ENCODE measurements at regions not wholly inside any gene's neighbourhood (a gene's known extent, or its start where the extent isn't known, plus 50 kb on each side); places are given as distances from the start of the nearest gene placed in this dataset.

DNA sequence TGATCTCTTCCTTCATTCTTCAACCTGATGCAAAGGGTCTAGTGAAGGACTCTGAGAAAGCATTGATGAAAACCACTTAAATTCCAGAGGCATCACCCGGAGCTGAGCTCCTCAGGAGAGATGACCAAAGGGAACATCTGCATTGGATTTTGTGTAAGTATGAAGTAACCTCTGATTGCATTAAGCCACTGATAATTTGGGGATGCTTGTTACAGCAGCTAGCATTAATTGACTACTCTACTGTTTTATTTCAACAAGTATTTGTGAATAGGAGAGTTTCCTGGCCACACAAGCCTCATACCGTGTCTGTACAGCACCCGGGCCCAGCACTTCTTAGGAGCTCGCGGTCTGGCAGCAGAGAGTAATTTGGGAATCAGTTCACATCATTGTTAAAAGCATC is 250.7 kb upstream of the POU3F1 start:
- H3K27ac ChIP-seq, result no peak overlapping the region
- H3K4me3 ChIP-seq, result no peak overlapping the region

DNA sequence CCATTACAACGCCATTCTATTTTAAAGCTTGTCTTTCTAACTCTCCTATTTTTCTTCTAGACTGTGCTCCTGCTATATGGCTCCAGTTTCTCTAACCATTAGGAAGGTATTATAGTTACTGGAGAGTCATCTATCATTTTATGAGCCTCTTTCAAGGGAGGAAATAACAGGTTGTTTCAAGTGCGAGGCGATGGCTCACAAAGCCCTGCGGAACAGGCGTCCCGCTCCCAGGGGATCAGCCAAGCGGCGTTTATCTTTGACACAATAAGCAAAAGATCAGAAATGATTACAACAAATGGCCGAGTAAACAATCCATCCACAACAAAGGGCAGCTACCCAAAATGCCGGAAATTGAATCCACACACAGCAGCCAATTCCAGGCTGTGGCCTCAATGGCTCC is 249.5 kb upstream of the POU3F1 start:
- Histone ChIP-seq H3K4me3 (no peak overlapping the region), H3K27ac (no peak overlapping the region)

DNA sequence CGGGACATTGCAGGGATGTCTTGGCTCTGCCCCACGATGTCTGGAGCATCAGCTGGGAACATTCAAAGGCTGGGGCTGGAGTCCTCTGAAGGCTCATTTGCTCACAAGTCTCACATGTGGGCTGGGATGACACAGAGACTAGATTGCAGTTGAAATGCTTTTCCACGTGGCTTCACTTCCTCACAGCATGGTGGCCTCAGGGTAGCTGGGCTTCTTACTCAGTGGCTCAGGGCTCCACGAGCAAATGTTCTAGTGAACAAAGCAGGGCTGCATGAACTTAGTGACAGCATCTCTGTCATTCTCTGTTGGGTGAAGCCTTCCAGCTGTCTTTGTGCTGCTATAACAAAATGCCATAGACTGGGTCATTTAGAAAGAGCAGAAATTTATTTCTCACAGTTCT is 247.0 kb upstream of the POU3F1 start:
- Histone ChIP-seq H3K27ac (no peak overlapping the region), H3K4me3 (no peak overlapping the region)

DNA sequence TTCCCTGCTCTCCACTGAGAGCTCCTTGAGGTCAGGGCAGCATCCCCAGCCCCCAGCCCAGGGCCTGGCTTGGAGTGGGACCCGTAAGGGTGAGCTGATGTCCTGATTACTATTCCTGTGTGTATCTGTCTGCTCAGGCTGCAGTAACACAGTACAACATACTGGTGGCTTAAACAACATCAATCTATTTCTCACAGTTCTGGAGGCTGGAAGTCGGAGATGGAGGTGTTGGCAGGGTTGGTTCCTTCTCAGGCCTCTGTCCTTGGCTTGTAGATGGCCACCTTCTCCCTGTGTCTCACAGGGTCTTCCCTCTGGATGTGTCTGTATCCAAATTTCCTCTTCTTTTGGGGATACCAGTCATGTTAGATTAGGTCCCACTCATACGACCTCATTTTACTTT is 246.4 kb upstream of the POU3F1 start:
- Histone ChIP-seq H3K4me3 (no peak overlapping the region), H3K27ac (no peak overlapping the region)

DNA sequence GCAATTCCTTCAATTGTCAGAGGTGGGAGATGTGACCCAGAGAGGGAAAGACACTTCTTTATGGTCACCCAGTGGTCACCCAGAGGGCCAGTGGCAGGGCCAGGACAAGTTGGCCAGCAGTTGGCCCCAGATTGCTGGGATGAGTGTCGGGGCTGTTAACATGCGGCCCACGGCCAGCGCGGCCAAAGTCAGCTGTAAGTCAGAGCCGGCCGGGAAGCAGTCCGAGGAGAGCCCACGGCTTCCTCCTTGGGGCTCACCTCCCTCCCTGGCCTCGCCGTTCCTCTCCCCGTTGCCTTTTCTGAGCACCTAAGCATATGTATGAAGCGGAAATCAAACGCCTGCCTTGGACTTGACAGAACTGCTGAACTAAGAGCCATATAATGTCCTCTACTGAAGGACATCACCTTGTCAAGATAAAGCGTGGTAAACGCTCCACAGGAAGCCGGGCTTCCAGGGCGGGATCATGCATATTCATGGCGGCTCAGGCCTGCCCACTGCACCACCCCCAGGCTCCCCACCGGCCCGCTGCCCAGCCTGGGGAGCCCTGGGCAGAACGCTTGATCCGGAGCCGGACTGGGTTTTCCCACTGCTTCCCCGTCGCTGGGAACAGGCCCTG is 245.4 kb upstream of the POU3F1 start:
- H3K4me3 ChIP-seq, result no peak overlapping the region
- H3K27ac ChIP-seq, result no peak overlapping the region

DNA sequence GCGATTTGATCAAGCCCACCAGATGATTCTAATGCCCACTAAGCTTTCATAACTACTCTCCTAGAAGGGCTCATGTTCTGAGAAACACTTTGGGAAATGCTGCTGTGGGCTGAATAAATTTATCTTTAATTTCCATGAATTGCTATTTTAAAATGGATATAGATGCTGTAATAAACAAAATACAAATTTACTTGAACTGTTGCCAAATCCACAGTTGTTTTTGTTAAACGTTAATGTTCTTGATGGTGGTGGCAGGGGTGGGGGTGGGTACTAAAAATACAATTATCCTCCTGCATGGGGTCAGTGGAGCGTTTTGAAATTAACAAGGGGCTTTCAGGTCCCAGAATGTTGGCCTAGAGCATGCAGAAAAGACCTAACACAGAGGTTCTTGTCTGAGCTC is 244.7 kb upstream of the POU3F1 start:
- Histone ChIP-seq H3K4me3 (no peak overlapping the region), H3K27ac (no peak overlapping the region)

DNA sequence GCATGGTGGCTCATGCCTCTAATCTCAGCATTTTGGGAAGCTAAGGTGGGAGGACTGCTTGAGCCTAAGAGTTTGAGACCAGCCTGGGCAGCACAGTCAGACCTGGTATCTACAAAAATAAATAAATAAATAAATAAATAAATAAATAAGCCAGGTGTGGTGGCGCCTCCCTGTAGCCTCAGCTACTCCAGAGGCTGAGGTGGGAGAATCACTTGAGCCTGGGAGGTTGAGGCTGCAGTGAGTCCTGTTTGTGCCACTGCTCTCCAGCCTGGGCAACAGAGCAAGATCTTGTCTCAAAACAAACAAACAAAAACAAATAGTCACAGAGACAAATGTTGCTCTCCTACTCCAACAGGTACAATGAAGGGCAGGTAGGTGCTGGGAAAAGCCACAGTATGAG is 242.4 kb upstream of the POU3F1 start:
- H3K4me3 ChIP-seq, result no peak overlapping the region
- no peak overlapping the region for H3K27ac ChIP-seq

DNA sequence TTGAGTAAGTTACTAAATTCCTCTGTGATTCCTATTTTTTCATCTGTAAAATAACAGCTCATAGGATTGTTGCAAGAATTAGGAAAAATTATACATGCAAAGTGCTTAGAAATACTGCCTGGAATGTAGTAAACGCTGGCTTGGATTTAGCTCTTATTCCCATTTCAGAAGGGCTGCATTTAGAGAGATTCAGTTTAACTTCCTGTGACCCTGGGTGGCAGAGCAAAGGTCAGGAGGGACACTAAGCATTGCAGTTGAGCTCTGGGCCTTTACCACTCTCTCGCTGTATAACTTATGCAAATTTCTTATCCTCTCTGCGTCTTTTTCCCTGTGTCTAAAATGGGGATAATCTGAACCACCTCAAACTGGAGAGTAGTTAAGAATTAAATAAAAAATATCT is 241.0 kb upstream of the POU3F1 start:
- H3K4me3 ChIP-seq, result no peak overlapping the region
- H3K27ac ChIP-seq, result no peak overlapping the region

DNA sequence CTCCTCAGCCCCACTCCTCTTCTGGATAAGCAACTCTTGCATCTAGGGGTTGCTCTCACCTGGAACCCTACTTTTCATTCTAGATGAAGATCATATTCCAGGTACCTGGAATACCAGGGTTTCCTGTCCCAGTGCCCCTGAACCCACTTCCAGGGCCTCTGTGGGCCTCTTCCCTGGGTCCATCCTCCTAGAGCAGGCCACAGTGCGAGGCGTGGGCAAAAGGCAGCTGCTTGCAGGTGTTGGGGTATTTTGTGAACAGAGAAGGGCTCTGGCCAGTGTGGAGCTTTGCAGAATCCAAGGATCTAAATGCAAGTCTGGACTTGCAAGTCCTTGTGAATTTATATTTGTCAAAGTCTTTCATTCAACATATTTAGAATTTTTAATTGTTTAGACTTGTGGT is 240.4 kb upstream of the POU3F1 start:
- H3K27ac ChIP-seq, result no peak overlapping the region
- H3K4me3 ChIP-seq, result no peak overlapping the region

DNA sequence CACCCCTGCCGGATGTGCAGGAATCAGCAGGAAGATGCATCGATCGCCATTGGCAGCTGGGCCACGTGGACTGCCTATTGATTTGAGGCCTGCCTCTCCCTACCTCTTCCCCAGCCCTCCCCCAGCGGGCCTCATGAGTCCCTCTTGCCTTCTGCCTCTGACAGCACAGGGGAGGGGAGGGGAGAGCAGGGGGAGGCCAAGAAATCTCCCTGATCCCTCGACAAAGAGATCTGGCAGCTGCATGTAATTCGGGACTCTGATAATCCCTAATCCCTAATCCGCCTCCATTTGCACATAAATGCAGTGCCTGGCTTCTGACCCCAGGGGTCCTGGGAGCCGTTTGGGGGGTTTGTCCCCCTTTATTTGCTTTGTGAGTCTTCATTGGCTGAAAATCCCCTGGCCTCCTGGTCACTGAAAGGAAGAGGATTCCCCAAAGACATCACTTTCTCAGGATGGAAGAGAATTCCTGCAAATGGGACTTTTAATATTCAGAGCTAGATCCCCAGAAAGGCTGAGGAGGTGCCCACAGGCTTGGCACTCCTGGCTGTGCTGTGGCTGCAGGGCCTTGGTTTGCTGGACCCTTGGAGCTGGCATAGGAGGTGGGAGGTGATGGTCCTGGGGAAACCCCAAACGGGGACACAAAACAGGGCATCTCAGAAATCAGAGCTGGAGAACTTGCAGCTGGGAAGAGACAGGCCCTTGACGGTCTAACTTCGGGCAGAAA is 239.4 kb upstream of the POU3F1 start:
- Histone ChIP-seq H3K27ac (no peak overlapping the region), H3K4me3 (no peak overlapping the region)

DNA sequence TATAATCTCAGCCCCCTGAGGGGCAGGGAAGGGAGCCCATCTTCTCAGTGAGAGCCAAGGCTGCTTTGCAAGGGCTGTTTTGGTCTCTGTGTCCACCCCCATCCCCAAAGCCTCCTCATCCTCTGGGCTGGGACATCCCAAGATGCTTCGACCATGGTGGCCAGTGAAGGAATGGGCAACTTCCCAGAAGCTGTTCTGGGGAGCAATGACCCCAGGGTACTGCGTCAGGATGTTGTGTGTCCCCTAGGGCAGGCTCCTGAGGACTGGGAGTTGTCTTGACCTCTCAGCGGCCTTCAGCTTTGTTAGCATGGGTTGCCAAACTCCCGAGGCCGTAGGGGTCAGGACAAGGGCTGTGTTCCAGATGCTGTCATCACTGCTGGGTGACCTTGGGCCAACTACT is 238.4 kb upstream of the POU3F1 start:
- no peak overlapping the region for H3K4me3 ChIP-seq
- no peak overlapping the region for H3K27ac ChIP-seq

DNA sequence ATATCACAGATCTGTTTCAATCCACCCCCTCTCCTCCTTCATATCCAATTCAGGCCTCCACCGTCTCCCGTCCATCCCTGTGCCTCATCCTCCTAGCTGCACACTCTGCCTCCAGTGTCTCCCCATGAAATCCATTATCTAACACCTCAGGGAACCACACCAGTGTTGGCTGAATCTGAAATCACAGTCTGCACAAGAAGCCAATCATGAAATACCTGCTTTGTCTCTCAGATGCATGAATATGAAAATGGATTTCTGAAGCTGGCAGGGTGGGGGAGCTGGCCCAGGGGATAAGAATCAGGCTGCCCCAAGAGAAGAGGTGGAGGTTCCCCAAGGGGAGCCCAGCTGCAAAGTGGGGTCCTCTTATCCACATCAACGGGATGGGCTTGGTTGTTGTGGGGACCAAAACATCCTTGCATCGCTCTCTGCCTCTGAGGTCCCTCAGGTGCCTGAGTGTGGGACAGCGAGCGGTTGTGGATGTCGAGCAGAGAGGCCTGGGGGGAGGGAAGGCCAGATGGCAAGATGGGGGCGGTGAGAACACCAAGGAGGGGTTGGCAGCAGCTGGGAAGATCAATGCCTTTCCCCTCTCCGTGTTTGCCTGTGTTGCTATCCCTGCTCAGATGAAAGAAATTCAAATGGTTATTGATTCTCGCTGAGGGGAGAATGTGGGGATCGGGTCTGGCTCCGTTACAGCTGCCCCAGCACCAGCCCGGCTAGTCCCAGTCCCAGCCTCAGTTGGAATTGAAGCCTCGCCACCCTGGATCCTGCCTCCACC is 237.3 kb upstream of the POU3F1 start:
- Histone ChIP-seq H3K4me3 (no peak overlapping the region), H3K27ac (no peak overlapping the region)

DNA sequence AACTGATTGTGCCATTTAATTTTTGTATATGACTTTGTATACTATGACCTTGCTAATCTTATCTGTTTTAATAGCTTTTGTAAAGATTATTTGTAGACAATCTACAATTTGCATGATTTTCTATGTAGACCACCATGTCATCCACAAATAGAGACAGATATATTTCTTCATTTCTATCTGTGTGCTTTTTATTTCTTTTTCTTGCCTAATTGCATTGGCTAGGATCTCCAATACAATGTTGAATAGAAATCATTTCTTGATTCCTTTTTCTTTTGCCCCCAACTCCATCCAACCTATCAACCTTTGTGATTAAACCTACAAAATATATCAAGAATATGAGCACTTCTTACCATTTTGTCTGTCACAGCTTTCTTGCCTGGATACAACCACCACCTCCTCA is 232.6 kb upstream of the POU3F1 start:
- no peak overlapping the region for H3K4me3 ChIP-seq

DNA sequence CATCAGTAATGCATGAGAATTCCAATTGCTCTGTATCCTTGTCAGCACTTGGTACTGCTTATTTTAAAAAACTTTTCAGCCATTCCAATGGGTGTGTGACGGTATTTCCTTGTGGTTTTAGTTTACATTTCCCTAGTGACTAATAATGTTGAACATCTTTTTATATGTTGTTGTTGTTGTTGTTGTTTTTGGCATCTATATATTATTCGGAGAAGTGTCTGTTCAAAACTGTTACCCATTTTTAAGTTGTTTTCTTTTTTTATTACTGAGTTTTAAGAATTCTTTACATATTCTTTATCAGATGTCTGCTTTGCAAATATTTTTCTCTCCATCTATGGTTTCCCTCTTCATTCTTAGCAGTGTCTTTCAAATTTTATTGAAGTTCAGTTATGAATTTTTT is 231.1 kb upstream of the POU3F1 start:
- Histone ChIP-seq H3K4me3 (no peak overlapping the region), H3K27ac (no peak overlapping the region)

More for the DNA sequence above, 232.6 kb upstream of the POU3F1 start:
- H3K27ac ChIP-seq, result no peak overlapping the region

DNA sequence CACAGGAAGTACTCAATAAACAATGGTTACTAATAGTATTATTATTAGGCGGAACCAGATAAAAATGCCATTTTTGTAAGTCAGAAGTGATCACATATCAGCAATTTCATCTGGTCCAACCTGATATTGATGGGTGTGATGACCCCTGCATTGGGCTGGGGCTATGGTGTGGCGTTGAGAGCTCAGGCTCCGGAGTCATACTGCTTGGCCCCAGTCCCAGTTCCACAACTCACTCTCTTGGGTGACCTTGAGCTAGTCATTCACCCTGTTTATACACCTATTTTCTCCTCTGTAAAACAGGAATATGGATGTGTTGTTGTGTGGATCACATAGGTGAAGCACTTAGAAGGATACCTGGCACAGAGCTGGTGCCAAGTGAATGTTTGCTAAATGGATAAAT is 229.4 kb upstream of the POU3F1 start:
- Histone ChIP-seq H3K27ac (no peak overlapping the region), H3K4me3 (no peak overlapping the region)

DNA sequence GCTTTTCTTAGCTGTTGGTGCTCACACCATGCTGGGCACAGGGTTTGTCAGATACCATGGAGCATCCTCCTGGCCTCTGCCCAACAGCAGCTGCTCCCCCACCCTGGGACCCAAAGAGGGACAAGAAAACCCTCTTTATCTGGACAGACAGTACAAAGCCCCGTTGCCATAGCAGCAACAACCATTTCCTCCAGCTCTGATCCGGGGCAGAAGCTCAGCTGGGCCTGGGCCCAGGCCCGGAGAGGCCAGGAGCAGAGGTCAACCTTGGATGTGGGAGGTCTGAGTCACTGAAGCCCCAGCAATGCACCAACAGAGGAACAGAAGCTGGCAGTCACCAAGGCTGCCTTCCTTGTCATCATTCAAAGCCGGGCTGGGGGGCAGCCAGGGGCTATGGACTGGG is 228.4 kb upstream of the POU3F1 start:
- Histone ChIP-seq H3K4me3 (no peak overlapping the region), H3K27ac (no peak overlapping the region)

DNA sequence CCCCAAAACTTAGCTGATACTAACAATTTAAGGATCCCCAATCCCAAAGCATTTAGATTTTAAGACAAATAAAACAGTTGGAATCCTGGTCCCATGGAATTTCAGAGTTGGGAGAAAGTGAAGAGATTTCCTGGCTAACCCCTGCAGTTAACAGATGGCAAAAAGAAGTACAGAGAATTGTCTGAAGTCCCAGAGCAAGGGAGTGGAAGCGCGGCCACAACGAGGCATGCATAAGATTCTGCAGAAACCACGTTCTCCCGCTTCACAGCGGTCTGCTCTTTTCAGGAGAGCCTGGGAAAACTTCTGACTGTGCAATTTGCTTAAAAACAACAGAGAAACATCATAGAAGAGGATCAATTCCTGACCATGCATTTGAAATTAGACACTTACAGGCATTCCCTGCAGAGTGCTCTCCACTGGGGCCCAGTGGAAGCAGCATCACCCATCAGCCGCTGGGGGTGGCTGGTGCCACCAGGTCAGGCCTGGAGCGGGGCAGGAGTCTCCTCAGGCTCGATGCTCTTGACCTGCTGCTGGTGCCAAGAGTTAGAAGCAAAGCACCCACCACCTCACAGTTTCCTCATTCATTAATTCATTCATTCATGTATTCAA is 226.7 kb upstream of the POU3F1 start:
- Histone ChIP-seq H3K27ac (no peak overlapping the region), H3K4me3 (no peak overlapping the region)

DNA sequence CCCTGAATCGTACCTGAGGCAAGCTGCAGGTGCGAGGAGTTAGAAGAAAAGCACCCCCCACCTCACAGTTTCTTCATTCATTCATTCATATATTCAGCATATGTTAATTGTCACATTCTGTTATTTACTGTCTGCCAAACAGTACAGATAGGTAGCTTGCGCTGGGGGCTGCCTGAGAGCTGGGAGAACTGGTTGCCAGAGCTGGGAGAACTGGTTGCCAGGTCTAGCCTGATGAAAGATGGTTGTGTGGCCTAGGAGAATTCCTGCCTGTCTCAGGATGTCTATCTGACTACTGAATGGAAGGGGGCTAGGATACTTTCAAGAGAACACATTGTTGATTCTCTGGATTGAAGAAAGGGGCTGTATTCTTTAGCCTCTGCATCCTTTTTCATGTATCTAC is 225.9 kb upstream of the POU3F1 start:
- no peak overlapping the region for H3K27ac ChIP-seq

DNA sequence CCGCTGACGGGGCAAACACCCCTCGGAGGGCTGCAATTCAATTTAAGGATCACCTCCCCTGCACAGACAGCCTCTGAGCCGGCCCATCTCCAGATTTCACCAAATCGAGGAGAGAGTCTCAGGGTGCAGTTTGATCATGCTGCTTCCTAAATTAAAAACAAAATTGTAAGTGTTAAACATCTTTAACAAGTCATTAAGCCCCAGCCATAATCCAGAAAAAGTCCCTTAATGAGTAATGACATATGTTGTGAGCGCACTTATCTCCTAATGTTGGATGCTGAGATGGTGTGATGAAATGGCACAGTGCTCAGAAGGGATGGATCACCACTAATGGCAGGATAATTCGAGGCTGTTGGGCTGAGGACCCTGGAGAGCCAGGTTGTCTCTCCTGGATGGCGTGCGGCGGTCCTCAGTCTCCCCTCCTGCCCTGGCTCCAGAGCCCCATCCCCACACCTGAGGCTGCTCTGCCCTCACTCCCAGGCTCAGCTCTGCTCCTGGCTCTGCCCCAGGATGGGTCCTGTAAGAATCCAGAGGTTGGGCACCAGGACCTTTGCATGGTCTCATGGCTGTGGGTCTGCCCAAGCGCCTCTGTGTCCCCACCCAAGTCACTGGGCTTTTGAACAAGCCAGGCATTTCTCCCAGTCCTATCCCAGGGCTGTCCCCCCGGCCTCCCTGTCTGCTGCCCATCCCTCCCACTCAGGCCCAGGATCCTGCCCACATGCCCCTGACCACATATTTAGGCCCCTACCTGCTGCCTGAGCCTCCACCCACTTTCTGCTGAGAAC is 224.4 kb upstream of the POU3F1 start:
- no peak overlapping the region for H3K4me3 ChIP-seq
- H3K27ac ChIP-seq, result no peak overlapping the region

More for the DNA sequence above, 225.9 kb upstream of the POU3F1 start:
- no peak overlapping the region for H3K4me3 ChIP-seq
